AG09319 (cell line): ENCODE measurements at regions not wholly inside any gene's neighbourhood (a gene's known extent, or its start where the extent isn't known, plus 50 kb on each side); places are given as distances from the start of the nearest gene placed in this dataset.
A peak's percentile ranks its signal among the peaks of the same experiment; 100 is the strongest.

Experiments
- DNase-seq: peaks from one replicate; pipeline ENCODE4 v3.0.0-alpha.2; 2010; ENCODE audit warnings: low read depth; ENCODE audit errors: extremely low read depth
- TF ChIP-seq, protein P1 (sequence below): IDR thresholded peaks from 2 replicates; pipeline ENCODE4 v1.5.1; 2011; ENCODE audit warnings: low read depth, mild to moderate bottlenecking, inconsistent platforms, low read length, moderate library complexity

DNA sequence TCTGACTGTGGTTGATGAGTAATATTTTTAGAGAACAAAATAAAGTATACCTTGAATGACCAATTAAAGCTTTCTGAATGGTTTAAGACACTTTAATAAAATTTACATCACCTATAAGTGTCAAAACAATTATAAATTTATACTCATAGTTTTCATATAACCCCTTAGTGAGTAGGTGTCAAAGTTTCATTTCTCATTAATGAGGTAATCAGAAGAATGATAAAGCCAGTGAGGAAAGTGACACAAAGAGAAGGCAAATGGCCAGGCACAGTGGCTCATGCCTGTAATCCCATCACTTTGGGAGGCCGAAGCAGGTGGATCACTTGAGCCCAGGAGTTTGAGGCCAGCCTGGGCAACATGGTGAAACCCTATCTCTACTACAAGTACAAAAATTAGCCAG is 60.8 kb upstream of the CTLA4 start:
- DNase-seq = no peak
- TF ChIP-seq, protein P1, sequence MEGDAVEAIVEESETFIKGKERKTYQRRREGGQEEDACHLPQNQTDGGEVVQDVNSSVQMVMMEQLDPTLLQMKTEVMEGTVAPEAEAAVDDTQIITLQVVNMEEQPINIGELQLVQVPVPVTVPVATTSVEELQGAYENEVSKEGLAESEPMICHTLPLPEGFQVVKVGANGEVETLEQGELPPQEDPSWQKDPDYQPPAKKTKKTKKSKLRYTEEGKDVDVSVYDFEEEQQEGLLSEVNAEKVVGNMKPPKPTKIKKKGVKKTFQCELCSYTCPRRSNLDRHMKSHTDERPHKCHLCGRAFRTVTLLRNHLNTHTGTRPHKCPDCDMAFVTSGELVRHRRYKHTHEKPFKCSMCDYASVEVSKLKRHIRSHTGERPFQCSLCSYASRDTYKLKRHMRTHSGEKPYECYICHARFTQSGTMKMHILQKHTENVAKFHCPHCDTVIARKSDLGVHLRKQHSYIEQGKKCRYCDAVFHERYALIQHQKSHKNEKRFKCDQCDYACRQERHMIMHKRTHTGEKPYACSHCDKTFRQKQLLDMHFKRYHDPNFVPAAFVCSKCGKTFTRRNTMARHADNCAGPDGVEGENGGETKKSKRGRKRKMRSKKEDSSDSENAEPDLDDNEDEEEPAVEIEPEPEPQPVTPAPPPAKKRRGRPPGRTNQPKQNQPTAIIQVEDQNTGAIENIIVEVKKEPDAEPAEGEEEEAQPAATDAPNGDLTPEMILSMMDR = no peak

DNA sequence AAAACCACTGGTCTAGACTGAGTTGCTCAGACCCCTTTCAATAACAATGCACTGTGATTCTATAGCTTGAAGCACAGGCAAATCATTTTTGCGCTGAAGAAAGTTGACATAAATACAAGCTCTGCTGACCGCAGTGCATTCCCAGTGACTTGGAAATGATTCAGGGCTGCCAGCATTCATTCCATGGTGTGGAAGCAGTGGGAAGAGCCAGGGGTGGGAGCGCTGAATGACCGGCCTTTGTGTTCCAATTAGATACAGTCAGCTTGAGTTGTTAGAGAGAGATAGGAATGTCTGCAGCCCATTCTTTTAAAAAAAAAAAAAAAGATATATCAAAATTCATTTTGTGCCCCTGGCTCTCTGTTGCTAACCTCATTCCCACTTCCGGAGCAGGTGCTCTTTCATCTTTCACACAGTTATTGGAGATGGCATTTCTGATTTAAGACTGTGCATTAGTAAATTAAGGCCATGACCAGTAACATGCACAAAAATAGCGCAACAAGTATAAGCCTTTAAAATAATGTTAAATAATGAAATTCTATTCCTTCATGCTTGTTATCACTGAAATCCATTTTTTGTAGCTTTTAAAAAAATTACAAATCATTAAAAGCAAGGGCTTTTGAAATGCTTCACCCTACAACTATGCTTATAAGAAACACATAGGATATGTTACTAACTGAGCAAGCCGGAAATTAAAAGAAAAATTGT is 59.4 kb upstream of the CTLA4 start:
- peak; percentile 71 for DNase-seq
- TF ChIP-seq, protein P1 = no peak

DNA sequence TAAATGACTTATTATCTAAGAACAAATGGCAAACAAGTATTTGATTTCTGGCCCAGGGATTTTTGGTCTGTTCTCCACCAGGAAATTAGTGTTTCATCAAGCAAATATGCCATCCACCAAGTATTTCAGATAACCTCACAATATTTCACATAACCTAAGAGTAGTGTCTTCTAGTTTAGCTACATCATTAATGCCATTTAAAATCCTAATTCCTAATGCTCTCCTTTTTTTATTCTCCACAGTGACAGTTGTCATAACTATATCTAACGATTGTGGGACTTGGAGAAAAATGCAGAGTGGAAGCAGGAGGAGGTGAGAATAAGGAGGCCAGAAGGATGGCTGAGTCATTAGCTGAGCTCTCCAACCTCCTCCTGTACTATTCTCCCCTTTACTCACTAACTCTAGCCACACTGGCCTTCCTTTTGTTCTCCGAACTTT is 58.5 kb upstream of the CTLA4 start:
- TF ChIP-seq, protein P1 = no peak
- no peak for DNase-seq

GRCh38 chr2:203809991-203810510 is 57.5 kb upstream of the CTLA4 start:
- TF ChIP-seq, protein P1 = no peak
- no peak for DNase-seq

DNA sequence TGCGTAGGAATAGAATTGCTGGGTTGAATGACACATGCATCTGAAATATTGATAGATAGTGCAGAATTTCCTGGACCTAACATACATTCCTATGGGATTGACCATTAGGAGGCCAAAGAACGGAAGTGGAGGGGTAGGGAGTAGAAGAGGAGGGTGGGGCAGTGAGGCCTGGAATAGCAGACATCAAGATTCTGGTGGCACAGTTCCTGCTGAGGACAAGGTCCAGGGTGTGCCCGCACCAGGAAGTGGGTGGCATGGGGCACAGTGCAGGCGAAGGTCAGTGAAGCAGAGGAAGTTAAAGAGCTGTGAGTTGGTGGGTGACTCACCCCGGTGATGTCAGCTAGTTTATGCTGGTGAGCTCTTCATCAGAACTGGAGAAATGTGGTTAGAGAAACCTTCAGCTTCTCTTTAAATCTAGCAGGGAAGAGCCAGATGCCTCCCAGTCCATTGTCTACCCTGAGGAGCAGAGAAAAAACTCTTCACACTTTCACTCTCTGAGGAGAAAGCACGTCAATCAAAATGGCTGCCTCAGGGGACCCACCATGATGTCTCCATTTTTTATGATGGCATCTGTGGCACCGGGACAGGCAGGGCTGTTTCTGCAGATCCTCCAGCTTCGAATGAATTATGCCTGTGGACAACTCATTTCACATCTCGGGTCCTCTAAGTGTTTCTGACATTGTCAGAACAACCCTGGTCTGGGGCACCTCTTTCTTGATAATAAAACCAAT is 55.9 kb upstream of the CTLA4 start:
- TF ChIP-seq, protein P1 = no peak
- DNase-seq = no peak

DNA sequence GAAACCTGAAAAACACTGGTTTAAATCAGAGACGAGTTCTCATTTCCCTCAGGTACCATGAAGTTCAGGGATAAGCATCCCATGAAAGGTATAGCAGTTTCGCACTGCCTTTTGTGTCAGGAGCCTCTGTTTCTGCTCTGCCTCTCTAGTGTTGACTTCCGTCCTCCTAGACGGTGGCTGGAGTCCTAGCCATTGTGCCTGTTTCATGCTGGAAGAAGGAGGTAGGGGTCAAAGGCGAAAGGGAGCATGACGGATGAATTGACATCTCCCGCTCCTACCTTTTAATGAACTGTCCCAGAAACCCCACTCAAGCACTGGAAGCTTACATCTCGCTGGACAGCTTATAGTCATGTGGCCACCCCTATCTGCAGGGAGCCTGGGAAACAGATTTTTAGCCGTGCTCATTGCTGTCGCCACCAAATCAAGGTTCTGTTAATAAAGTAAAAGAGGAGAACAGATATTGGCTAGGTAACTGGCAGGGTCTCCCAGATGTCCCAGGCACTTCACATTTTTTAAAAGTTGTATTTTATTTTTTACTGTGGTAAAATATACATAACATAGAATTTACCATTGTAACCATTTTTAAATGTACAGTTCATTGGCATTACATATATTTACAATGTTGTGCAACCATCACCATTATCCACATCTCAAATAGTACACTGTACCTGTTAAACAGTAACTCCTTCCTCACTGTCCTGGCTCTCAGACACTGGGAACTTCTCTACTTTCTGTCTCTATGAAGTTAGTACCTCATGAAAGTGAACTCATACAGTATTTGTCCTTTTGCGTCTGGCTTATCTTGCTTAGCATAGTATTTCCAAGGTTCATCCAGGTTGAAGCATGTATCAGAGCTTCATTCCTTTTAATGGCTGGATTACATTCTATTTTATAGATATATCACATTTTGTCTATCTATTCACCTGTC is 55.0 kb upstream of the CTLA4 start:
- TF ChIP-seq, protein P1 = no peak
- no peak for DNase-seq
